ENCODE measurements at regions not wholly inside any gene's neighbourhood (a gene's known extent, or its start where the extent isn't known, plus 50 kb on each side); places are given as distances from the start of the nearest gene placed in this dataset.

- Histone ChIP-seq H3K36me3 (ENCODE audit: control insufficient read depth, insufficient read depth, low read length) (no peaks in the 10 kb centered on the region), H3K79me2 (ENCODE audit: control insufficient read depth, insufficient read depth, low read length) (no peaks in the 10 kb centered on the region), H3K9me3 (replicated peaks; ENCODE audit: control insufficient read depth, insufficient read depth, low read depth, low read length) (no peaks in the 10 kb centered on the region), H3K9me1 (ENCODE audit: control insufficient read depth, insufficient read depth, low read length) (no peaks in the 10 kb centered on the region), H3K27ac (ENCODE audit: extremely low read depth, low read depth, low read length) (no peak overlapping the region), H3K4me1 (replicated peaks in 1 of 2; ENCODE audit: control insufficient read depth in 2 of 2, insufficient read depth in 2 of 2, low read length in 2 of 2) (peaks cover 6 to 37% of the 10 kb centered on the region in 2 experiments; a peak in 3 of 5 replicates), H3K9ac (ENCODE audit: insufficient read depth in 1 of 2, low read depth in 2 of 2, low read length in 2 of 2) (no peak overlapping the region), H4K20me1 (replicated peaks; ENCODE audit: control insufficient read depth, insufficient read depth, low read length) (no peaks in the 10 kb centered on the region), H3K4me2 (ENCODE audit: insufficient read depth, low read length) (no peak overlapping the region), H3K27me3 (ENCODE audit: control insufficient read depth in 2 of 2, insufficient read depth in 2 of 2, low read length in 2 of 2) (no peaks in the 10 kb centered on the region), H2AFZ (ENCODE audit: low read depth, low read length) (no peak overlapping the region), H3K4me3 (no peak overlapping the region)
- TF ChIP-seq JUND (IDR thresholded peaks at IDR 0.05; ENCODE audit: borderline replicate concordance, low read depth, low read length) (no peak), JUND (tag; IDR thresholded peaks at IDR 0.05; ENCODE audit: borderline replicate concordance, low read depth, low read length) (no peak), ZNF121 (CRISPR knock-in tag; conservative IDR thresholded peaks at IDR 0.05) (peak; percentile 76)
- ChIA-PET POLR2A (no interaction called here), CTCF (ENCODE audit: low intra/inter-chr PET ratio) (no interaction called here)
- ATAC-seq (no peak), DNase-seq (ENCODE audit: extremely low read depth in 1 of 4, low spot score in 3 of 4) (no peak), FAIRE-seq (no peak)
- in situ Hi-C loops (cut with MboI) (no loop called here), intact Hi-C loops (cut with micrococcal nuclease) (no loop called here)
- no TSS peak for BruUV-seq (replicated peaks)
Measured at GRCh38 chr2:48203668-48204067, 110.8 kb upstream of the FOXN2 start.

GRCh38 chr2:48204750-48205136, 109.7 kb upstream of the FOXN2 start:
- Histone ChIP-seq H2AFZ (ENCODE audit: low read depth, low read length) (peak overlapping the region; percentile 93), H3K79me2 (ENCODE audit: control insufficient read depth, insufficient read depth, low read length) (no peaks in the 10 kb centered on the region), H3K4me3 (no peak overlapping the region), H3K9me3 (replicated peaks; ENCODE audit: control insufficient read depth, insufficient read depth, low read depth, low read length) (no peaks in the 10 kb centered on the region), H3K4me1 (replicated peaks in 1 of 2; ENCODE audit: control insufficient read depth in 2 of 2, insufficient read depth in 2 of 2, low read length in 2 of 2) (peaks cover 6 to 33% of the 10 kb centered on the region in 2 experiments; a peak in 3 of 5 replicates), H3K9ac (ENCODE audit: insufficient read depth in 1 of 2, low read depth in 2 of 2, low read length in 2 of 2) (no peak overlapping the region; a peak in 1 of 4 replicates), H3K36me3 (ENCODE audit: control insufficient read depth, insufficient read depth, low read length) (no peaks in the 10 kb centered on the region), H3K4me2 (ENCODE audit: insufficient read depth, low read length) (no peak overlapping the region), H3K27me3 (ENCODE audit: control insufficient read depth in 2 of 2, insufficient read depth in 2 of 2, low read length in 2 of 2) (no peaks in the 10 kb centered on the region), H3K27ac (ENCODE audit: extremely low read depth, low read depth, low read length) (no peak overlapping the region), H3K9me1 (ENCODE audit: control insufficient read depth, insufficient read depth, low read length) (no peaks in the 10 kb centered on the region), H4K20me1 (replicated peaks; ENCODE audit: control insufficient read depth, insufficient read depth, low read length) (no peaks in the 10 kb centered on the region)
- FAIRE-seq (no peak), DNase-seq (ENCODE audit: extremely low read depth in 1 of 4, low spot score in 3 of 4) (no peak), ATAC-seq (no peak)
- intact Hi-C loops (cut with micrococcal nuclease), result no loop called here
- BruUV-seq (replicated peaks), result no TSS peak
- in situ Hi-C loops (cut with MboI), result no loop called here
- WGBS (ENCODE audit: insufficient coverage, low coverage, missing lambda C conversion rate), result 37% methylated on average over 2 of the region's 2 CpGs
- POLR2A ChIA-PET, result interaction anchor here (0.9 kb wide), 1 partner anchor 60 kb away, joined by 4 read pairs; no protein-coding TSS in a partner anchor
- CTCF ChIA-PET (ENCODE audit: low intra/inter-chr PET ratio), result no interaction called here
- TF ChIP-seq TCF3 (CRISPR knock-in tag; IDR thresholded peaks at IDR 0.05) (no peak), ZNF253 (CRISPR knock-in tag; conservative IDR thresholded peaks at IDR 0.05) (no peak), JUND (IDR thresholded peaks at IDR 0.05; ENCODE audit: borderline replicate concordance, low read depth, low read length) (no peak), JUND (tag; IDR thresholded peaks at IDR 0.05; ENCODE audit: borderline replicate concordance, low read depth, low read length) (no peak), CCNT2 (IDR thresholded peaks at IDR 0.05; ENCODE audit: borderline replicate concordance, extremely low read depth, insufficient read length, low read depth, low read length) (no peak), RNF2 (IDR thresholded peaks at IDR 0.05) (no peak), MCM2 (IDR thresholded peaks at IDR 0.05; ENCODE audit: low read depth) (no peak), GATAD2B (IDR thresholded peaks at IDR 0.05; ENCODE audit: borderline replicate concordance) (no peak), ZNF592 (IDR thresholded peaks at IDR 0.05) (no peak), KDM1A (IDR thresholded peaks at IDR 0.05) (no peak), ZBTB12 (CRISPR knock-in tag; IDR thresholded peaks at IDR 0.05) (no peak)

Measured in K562 (cell line).